ENCODE measurements at regions not wholly inside any gene's neighbourhood (a gene's known extent, or its start where the extent isn't known, plus 50 kb on each side); places are given as distances from the start of the nearest gene placed in this dataset.
"Not testable (repeated sequence)": the region's sequence is repeated elsewhere in the genome, so short reads cannot be mapped to it uniquely, and the experiment has no call there.

DNA sequence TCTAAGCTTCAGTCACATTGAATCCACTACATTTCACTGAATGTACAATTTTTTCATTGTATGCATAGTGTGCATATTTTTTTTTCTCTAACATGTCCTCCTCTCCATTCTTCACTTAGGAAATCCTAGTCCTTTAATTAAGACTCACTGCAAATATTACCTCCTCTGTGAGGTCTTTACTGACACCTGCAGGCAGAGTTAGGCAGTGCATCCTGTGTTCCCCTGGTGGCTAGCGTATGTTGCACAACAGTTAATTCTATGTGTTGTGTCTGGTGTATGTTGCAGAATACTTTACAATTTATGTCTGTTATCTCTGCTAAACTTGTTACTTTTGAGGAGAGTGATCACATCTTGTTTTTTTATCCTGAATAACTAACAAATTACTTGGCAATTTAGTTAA is 82.7 kb upstream of the NBPF20 start:
- H3K27ac ChIP-seq (ENCODE audit: low read depth, low read length, severe bottlenecking); H3K9me3 ChIP-seq (ENCODE audit: control insufficient read depth, low read length); H3K4me1 ChIP-seq (ENCODE audit: control insufficient read depth, insufficient read depth, low read length, poor library complexity, severe bottlenecking); H3K4me3 ChIP-seq (ENCODE audit: extremely low read depth, insufficient read depth, low read length, poor library complexity, severe bottlenecking); H3K36me3 ChIP-seq (ENCODE audit: control insufficient read depth, insufficient read depth, low read length): not testable (repeated sequence)
- WGBS, 2 experiments (ENCODE audit: insufficient coverage in 2 of 2): no CpG with 5 or more reads among the region's 1 CpG

DNA sequence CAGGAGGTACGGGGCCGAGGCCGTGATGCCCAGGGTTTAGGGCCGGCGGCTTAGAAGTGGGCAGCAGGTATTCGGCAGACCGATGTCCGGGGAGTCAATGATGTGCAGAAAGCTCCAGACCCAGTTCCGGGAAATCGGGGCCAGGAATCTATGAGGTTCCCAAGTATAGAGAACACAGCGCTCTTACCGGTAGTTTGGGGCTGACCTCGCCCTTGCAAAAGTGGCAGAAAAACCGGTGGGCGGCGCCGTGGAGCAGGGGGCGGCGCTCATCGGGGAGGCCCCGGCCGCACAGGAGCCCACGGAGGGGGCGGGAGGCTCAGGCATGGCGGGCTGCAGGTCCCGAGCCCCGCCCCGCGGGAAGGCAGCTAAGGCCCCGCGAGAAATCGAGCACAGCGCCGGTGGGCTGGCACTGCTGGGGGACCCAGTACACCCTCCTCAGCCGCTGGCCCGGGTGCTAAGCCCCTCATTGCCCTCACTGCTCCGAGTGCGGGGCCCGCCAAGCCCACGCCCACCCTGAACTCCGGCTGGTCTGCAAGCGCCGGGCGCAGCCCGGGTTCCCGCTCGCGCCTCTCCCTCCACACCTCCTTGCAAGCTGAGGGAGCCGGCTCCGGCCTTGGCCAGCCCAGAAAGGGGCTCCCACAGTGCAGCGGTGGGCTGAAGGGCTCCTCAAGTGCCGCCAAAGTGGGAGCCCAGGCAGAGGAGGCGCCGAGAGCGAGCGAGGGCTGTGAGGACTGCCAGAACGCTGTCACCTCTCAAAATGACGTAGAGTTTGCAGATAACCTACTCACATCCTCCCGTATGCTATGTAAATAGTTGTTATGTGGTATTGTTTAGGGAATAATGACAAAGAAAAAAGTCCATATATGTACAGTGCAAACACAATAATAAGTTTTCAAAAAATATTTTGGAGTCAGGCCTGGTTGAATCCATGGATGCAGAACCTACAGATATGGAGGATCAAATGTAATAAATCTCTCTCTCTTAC is 80.6 kb upstream of the NBPF20 start:
- not testable (repeated sequence) for H3K36me3 ChIP-seq (ENCODE audit: control insufficient read depth, insufficient read depth, low read length); H3K4me3 ChIP-seq (ENCODE audit: extremely low read depth, insufficient read depth, low read length, poor library complexity, severe bottlenecking); H3K4me1 ChIP-seq (ENCODE audit: control insufficient read depth, insufficient read depth, low read length, poor library complexity, severe bottlenecking); H3K27ac ChIP-seq (ENCODE audit: low read depth, low read length, severe bottlenecking); H3K9me3 ChIP-seq (ENCODE audit: control insufficient read depth, low read length)
- no CpG with 5 or more reads among the region's 59 CpGs for WGBS, 2 experiments (ENCODE audit: insufficient coverage in 2 of 2)

DNA sequence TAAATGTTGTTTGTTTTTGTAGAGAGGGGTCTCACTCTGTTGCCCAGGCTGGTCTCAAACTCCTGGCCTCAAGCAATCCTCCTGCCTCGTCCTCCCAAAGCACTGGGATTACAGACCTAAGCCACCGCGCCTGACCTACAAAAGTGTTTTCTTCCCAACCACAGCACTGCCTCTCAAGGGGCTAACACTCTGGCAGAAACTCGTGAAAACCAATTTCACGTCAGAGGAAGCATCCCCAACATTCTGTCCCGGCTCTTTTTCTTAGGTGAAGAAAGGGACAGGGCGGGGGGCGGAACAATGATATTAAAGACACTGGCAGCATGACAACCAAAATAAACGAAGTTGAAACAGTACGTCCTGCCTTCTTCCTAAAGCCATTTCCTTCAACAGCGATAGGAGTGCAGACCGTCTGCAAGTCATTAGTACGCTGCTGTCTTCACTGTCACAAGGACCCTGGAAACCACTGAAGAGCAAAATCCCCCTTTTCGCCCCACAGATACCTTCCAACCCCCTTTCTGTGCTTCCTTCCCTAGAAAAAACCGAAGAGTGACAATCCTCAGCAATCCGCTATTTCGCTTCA is 79.5 kb upstream of the NBPF20 start:
- not testable (repeated sequence) for H3K4me1 ChIP-seq (ENCODE audit: control insufficient read depth, insufficient read depth, low read length, poor library complexity, severe bottlenecking); H3K4me3 ChIP-seq (ENCODE audit: extremely low read depth, insufficient read depth, low read length, poor library complexity, severe bottlenecking); H3K9me3 ChIP-seq (ENCODE audit: control insufficient read depth, low read length); H3K27ac ChIP-seq (ENCODE audit: low read depth, low read length, severe bottlenecking); H3K36me3 ChIP-seq (ENCODE audit: control insufficient read depth, insufficient read depth, low read length)
- no CpG with 5 or more reads among the region's 17 CpGs for WGBS, 2 experiments (ENCODE audit: insufficient coverage in 2 of 2)

DNA sequence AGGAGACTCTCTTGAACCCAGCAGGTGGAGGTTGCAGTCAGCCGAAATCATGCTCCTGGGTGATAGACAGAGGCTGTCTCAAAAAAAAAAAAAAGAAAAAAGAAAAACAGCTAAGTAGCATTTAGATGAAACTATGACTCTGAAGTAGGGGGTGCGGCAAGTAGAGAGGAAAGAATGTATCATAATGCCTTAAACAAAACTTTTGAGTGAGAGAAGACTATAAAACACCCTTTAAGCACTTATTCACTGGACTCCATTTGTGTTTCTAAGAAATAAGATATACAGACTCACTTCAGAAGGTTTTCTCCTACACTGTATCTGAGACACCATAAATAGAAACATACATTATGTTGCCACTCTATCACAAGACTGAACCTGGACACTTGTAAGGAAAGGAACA is 78.9 kb upstream of the NBPF20 start:
- H3K4me1 ChIP-seq (ENCODE audit: control insufficient read depth, insufficient read depth, low read length, poor library complexity, severe bottlenecking); H3K27ac ChIP-seq (ENCODE audit: low read depth, low read length, severe bottlenecking); H3K4me3 ChIP-seq (ENCODE audit: extremely low read depth, insufficient read depth, low read length, poor library complexity, severe bottlenecking); H3K36me3 ChIP-seq (ENCODE audit: control insufficient read depth, insufficient read depth, low read length); H3K9me3 ChIP-seq (ENCODE audit: control insufficient read depth, low read length): not testable (repeated sequence)
- WGBS, 2 experiments (ENCODE audit: insufficient coverage in 2 of 2): no CpG with 5 or more reads among the region's 2 CpGs

DNA sequence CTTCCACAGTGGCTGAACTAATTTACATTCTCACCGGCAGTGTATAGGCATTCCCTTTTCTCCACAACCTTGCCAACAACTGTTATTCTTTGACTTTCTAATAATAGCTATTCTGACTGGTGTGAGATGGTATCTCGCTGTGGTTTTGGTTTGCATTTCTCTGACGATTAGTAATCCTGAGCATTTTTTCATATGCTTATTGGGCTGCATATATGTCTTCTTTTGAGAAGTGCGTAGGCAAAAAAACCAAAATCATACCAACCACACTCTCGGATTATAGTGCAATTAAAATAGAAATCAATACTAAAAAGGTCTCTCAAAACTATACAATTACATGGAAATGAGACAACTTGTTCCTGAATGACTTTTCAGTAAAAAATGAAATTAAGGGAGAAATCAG is 74.8 kb upstream of the NBPF20 start:
- not testable (repeated sequence) for H3K27ac ChIP-seq (ENCODE audit: low read depth, low read length, severe bottlenecking); H3K36me3 ChIP-seq (ENCODE audit: control insufficient read depth, insufficient read depth, low read length); H3K4me1 ChIP-seq (ENCODE audit: control insufficient read depth, insufficient read depth, low read length, poor library complexity, severe bottlenecking); H3K4me3 ChIP-seq (ENCODE audit: extremely low read depth, insufficient read depth, low read length, poor library complexity, severe bottlenecking); H3K9me3 ChIP-seq (ENCODE audit: control insufficient read depth, low read length)
- WGBS, 2 experiments (ENCODE audit: insufficient coverage in 2 of 2): no CpG with 5 or more reads among the region's 5 CpGs

DNA sequence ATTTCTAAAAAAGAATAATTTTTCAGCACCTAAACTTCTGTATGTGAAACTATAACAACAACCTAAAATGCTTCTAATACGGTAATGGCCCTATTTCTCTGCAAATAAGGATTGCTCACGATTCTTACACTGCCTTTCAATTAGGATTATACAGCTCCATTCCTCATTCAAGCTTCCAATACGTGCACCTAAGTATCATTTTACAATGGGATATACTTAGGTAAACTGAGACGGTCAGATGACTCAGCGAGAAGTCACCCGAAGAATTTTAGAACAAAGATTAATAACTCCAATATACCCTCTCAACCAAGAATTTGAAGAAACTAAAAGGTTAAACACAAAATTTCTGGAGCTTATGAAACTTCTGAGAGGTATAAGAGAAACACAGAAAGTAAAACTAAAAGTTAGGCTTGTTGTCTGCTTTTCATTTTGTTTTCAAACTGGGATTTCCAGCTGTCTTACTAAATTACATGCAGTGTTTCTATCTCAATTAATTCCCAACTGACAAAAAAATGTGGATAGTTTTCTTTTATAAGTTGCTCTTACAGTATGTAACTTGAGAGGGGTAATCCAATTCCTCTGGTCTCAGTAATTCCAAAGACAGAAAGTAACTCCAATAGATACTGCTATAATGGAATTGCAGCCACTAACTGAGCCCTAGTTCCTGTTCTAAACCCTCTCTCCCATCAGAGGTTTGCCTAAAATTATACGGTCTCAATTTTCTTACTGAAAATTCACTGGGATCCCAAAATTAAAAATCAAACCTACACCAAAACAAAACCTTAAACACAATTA is 69.9 kb upstream of the NBPF20 start:
- H3K36me3 ChIP-seq (ENCODE audit: control insufficient read depth, insufficient read depth, low read length); H3K9me3 ChIP-seq (ENCODE audit: control insufficient read depth, low read length); H3K27ac ChIP-seq (ENCODE audit: low read depth, low read length, severe bottlenecking); H3K4me1 ChIP-seq (ENCODE audit: control insufficient read depth, insufficient read depth, low read length, poor library complexity, severe bottlenecking); H3K4me3 ChIP-seq (ENCODE audit: extremely low read depth, insufficient read depth, low read length, poor library complexity, severe bottlenecking): not testable (repeated sequence)
- 75% methylated on average over 2 of the region's 7 CpGs; no CpG with 5 or more reads in 1 of the 2 experiments for WGBS, 2 experiments (ENCODE audit: insufficient coverage in 2 of 2)

DNA sequence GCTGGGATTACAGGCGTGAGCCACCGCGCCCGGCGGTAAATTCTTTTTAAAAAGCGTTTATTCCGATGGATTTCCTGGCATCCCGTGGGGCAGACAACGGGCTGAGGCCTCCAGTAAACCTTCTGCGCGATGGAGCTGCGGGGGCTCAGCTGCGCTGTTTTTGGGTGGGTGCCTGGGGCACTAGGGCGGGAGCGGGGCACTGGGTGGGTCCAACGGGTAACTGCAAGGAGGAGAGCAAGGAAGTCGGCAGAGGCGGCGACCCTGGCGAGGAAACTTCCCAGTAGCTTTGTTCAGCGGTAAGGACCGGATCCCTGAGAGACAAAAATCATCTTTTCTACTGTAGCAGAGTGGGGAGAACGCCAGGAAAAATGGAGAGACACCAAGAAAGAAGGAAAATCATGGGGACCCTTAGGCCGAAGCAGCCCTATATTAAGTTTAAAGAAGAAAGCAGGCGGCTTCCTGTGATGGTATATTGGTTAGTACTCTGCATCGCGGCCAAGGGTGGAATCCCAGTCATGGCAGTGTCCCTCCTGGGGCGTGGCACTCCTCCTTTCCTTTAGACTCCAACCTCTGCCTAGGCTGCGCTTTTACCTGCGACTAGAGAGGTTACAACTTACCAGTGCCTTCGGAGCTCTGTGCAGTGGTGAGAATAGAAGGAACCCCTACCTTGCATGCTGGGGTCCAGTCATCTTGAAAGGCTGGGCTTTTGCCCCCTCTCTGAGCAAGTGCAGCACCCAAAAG is 63.0 kb upstream of the NBPF20 start:
- not testable (repeated sequence) for H3K4me1 ChIP-seq (ENCODE audit: control insufficient read depth, insufficient read depth, low read length, poor library complexity, severe bottlenecking); H3K27ac ChIP-seq (ENCODE audit: low read depth, low read length, severe bottlenecking); H3K9me3 ChIP-seq (ENCODE audit: control insufficient read depth, low read length); H3K4me3 ChIP-seq (ENCODE audit: extremely low read depth, insufficient read depth, low read length, poor library complexity, severe bottlenecking); H3K36me3 ChIP-seq (ENCODE audit: control insufficient read depth, insufficient read depth, low read length)
- no CpG with 5 or more reads among the region's 31 CpGs for WGBS, 2 experiments (ENCODE audit: insufficient coverage in 2 of 2)

DNA sequence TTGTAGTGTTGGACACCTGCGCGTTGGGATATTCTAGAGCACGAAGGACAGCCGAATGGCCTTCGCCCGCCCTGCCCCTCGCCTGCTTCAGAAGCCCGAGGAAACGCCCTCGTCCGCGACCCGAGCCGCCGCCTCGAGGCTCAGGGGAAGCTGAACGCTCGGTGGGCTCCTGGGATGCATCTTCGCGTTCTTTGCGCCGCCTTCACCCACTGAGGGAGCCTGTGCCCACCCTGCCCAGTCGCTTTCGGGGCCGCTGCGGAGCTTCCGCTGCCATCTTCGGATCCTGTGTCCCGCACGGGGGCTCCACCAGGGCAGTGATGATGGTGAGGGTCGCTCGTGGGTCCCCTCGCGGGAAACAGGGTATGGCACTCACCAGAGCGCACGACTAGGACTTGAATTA is 61.8 kb upstream of the NBPF20 start:
- WGBS, 2 experiments (ENCODE audit: insufficient coverage in 2 of 2): 0 to 58% methylated on average over 2 to 12 of the region's 36 CpGs
- not testable (repeated sequence) for H3K4me3 ChIP-seq (ENCODE audit: extremely low read depth, insufficient read depth, low read length, poor library complexity, severe bottlenecking)

DNA sequence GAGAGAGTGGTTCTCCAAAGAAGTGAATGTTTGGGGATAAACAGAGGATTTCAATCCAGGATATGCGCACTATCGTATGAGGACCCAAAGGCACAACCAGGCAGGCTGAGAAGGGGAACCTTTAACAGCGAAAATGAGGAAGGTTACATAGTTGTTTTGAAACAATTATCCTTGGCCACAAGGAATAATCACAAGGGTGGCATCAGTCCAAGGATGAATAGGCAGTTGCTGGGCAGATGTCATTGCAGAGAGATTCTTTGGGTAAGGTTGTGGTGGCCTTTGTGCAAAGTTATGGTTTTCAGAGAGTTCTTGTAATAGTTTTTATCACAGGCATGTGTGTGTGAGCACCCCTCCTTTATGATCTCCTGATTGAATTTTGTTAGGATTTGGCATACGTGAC is 58.9 kb upstream of the NBPF20 start:
- H3K4me1 ChIP-seq (ENCODE audit: control insufficient read depth, insufficient read depth, low read length, poor library complexity, severe bottlenecking); H3K27ac ChIP-seq (ENCODE audit: low read depth, low read length, severe bottlenecking); H3K9me3 ChIP-seq (ENCODE audit: control insufficient read depth, low read length); H3K4me3 ChIP-seq (ENCODE audit: extremely low read depth, insufficient read depth, low read length, poor library complexity, severe bottlenecking); H3K36me3 ChIP-seq (ENCODE audit: control insufficient read depth, insufficient read depth, low read length): not testable (repeated sequence)
- WGBS, 2 experiments (ENCODE audit: insufficient coverage in 2 of 2): no CpG with 5 or more reads among the region's 4 CpGs

More for the DNA sequence above, 61.8 kb upstream of the NBPF20 start:
- H3K4me1 ChIP-seq (ENCODE audit: control insufficient read depth, insufficient read depth, low read length, poor library complexity, severe bottlenecking); H3K27ac ChIP-seq (ENCODE audit: low read depth, low read length, severe bottlenecking); H3K36me3 ChIP-seq (ENCODE audit: control insufficient read depth, insufficient read depth, low read length); H3K9me3 ChIP-seq (ENCODE audit: control insufficient read depth, low read length): not testable (repeated sequence)

DNA sequence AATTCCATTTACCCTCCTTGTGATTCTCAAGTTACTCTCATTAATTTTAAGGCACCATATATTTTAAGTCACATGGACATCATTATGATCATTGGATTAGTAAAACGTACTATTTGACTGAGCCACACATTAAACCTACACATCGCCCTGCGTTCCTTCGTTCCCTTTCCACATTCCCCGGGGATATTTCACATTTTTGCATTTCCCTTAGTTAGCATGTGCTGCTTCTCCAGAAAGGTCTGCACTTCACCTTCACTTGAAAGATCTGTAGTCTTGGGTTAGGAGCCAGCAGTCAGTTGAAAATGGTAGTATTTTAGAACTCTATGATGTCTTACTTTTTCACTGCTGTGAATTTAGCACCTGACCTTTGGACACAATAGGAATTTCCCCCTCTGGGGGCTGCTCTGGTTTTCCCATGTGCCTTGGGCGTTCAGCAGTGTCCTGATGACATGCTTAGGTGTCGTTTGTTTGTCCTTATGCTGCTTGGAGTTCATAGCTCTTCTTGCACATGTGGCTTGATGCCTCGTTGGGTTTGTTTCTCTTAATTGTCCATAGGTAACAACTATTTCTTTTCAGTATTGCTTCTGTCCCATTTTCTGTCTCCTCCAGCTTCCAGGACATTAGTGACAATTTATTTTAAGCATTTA is 56.9 kb upstream of the NBPF20 start:
- no CpG with 5 or more reads among the region's 8 CpGs for WGBS, 2 experiments (ENCODE audit: insufficient coverage in 2 of 2)
- H3K4me3 ChIP-seq (ENCODE audit: extremely low read depth, insufficient read depth, low read length, poor library complexity, severe bottlenecking); H3K36me3 ChIP-seq (ENCODE audit: control insufficient read depth, insufficient read depth, low read length); H3K27ac ChIP-seq (ENCODE audit: low read depth, low read length, severe bottlenecking); H3K4me1 ChIP-seq (ENCODE audit: control insufficient read depth, insufficient read depth, low read length, poor library complexity, severe bottlenecking); H3K9me3 ChIP-seq (ENCODE audit: control insufficient read depth, low read length): not testable (repeated sequence)
